ENCODE measurements at regions not wholly inside any gene's neighbourhood (a gene's known extent, or its start where the extent isn't known, plus 50 kb on each side); places are given as distances from the start of the nearest gene placed in this dataset.
"Not testable (repeated sequence)": the region's sequence is repeated elsewhere in the genome, so short reads cannot be mapped to it uniquely, and the experiment has no call there.

- TF ChIP-seq, protein P1, sequence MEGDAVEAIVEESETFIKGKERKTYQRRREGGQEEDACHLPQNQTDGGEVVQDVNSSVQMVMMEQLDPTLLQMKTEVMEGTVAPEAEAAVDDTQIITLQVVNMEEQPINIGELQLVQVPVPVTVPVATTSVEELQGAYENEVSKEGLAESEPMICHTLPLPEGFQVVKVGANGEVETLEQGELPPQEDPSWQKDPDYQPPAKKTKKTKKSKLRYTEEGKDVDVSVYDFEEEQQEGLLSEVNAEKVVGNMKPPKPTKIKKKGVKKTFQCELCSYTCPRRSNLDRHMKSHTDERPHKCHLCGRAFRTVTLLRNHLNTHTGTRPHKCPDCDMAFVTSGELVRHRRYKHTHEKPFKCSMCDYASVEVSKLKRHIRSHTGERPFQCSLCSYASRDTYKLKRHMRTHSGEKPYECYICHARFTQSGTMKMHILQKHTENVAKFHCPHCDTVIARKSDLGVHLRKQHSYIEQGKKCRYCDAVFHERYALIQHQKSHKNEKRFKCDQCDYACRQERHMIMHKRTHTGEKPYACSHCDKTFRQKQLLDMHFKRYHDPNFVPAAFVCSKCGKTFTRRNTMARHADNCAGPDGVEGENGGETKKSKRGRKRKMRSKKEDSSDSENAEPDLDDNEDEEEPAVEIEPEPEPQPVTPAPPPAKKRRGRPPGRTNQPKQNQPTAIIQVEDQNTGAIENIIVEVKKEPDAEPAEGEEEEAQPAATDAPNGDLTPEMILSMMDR (conservative IDR thresholded peaks at IDR 0.05), result no peak
- TF ChIP-seq ZFX (IDR thresholded peaks at IDR 0.05), result no peak
- H3K27ac ChIP-seq, result no peak overlapping the region
Observed at GRCh38 chr2:121150126-121150525, 134.9 kb downstream of the TFCP2L1 start.

DNA sequence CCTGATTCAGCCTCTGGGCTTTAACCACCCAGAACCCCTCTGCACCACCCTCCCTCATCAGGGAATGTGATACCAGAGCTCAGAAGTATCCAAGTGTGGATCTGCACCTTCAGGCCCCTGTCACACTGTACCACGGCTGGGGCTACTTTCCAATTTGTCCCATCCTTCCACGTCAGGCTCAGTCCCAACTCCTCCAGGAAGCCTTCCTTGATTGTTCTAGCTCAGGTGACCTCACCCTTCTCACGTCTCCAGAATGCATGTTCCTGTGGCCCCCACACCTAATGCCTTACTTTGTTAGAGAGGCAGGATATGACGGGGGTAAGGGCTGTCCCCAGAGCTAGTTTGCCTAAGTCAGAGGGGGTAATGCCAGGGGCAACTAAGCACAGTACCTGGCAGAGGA lies 134.3 kb downstream of the TFCP2L1 start:
- TF ChIP-seq ZFX (IDR thresholded peaks at IDR 0.05), result no peak
- TF ChIP-seq, protein P1 (conservative IDR thresholded peaks at IDR 0.05), result no peak

GRCh38 chr2:121151311-121152109 lies 133.5 kb downstream of the TFCP2L1 start:
- TF ChIP-seq, protein P1 (conservative IDR thresholded peaks at IDR 0.05), result no peak
- no peak for TF ChIP-seq ZFX (IDR thresholded peaks at IDR 0.05)
- no peak overlapping the region for H3K27ac ChIP-seq

More for the DNA sequence above, 134.3 kb downstream of the TFCP2L1 start:
- no peak overlapping the region for H3K27ac ChIP-seq

DNA sequence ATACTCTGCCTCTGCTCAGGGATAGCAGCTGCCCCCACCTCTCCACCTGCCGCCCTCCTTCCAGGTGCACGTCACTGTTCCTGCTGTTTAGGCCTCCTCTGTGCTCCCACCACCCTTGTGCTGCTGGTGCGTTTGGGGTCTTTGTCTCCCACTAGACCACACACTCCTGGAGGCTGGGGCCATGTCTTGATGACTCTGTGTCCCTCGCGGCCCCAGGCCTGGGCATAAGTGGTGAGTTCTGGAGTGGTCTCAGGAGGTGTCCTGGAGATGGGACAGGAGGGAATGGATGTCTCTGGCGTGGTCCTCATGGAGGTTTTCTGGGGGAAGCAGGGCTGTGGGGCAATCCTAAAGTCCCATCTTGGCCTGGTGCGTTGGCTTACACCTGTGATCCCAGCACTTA lies 132.1 kb downstream of the TFCP2L1 start:
- H3K27ac ChIP-seq, result no peak overlapping the region
- TF ChIP-seq ZFX (IDR thresholded peaks at IDR 0.05), result no peak
- TF ChIP-seq, protein P1 (conservative IDR thresholded peaks at IDR 0.05), result no peak

DNA sequence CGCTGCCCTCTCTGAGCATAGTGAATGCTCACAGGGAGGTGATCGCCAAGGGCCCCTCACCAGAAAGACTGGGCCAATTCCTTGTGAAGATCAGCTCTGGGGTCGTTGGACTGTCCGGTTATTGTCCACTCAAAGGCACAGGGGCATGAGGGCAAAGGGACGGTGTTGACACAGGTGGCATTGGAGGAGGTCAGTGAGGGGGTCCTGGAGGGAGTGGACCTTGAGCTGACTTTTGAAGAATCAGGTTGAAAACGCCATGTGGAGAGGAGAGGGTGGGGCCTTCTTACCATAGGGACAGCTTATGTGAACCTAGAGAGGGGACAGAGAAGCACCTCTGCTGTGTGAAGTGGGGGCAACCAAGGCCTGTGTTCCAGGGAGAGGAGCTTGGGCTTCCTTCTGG lies 131.5 kb downstream of the TFCP2L1 start:
- TF ChIP-seq ZFX (IDR thresholded peaks at IDR 0.05), result no peak
- TF ChIP-seq, protein P1 (conservative IDR thresholded peaks at IDR 0.05), result no peak
- no peak overlapping the region for H3K27ac ChIP-seq

GRCh38 chr2:121155502-121156056 lies 129.4 kb downstream of the TFCP2L1 start:
- no peak for TF ChIP-seq ZFX (IDR thresholded peaks at IDR 0.05)
- TF ChIP-seq, protein P1 (conservative IDR thresholded peaks at IDR 0.05), result no peak
- H3K27ac ChIP-seq, result no peak overlapping the region

- not testable (repeated sequence) for H3K27ac ChIP-seq
Observed at GRCh38 chr2:121157481-121157880, 127.5 kb downstream of the TFCP2L1 start.

Data from C4-2B (cell line).